ENCODE measurements at regions not wholly inside any gene's neighbourhood (a gene's known extent, or its start where the extent isn't known, plus 50 kb on each side); places are given as distances from the start of the nearest gene placed in this dataset.

GRCh38 chr10:131658476-131659110, 242.2 kb upstream of the PPP2R2D start:
- DNase-seq (no peak), ATAC-seq (replicated peaks) (no peak)
- no peaks in the 10 kb centered on the region for H3K4me1 Mint-ChIP-seq
- H3K27me3 Mint-ChIP-seq: peaks cover 12 to 22% of the 10 kb centered on the region in 2 donors
- peaks cover 9 to 10% of the 10 kb centered on the region in 2 donors for H3K9me3 Mint-ChIP-seq
- no peak overlapping the region for H3K27ac Mint-ChIP-seq
- no peak overlapping the region for H3K4me3 Mint-ChIP-seq
- no peaks in the 10 kb centered on the region for H3K36me3 Mint-ChIP-seq

GRCh38 chr10:131660427-131660826, 240.4 kb upstream of the PPP2R2D start:
- H3K27me3 Mint-ChIP-seq: peaks cover 7 to 17% of the 10 kb centered on the region in 2 donors

GRCh38 chr10:131662851-131663250, 238.0 kb upstream of the PPP2R2D start:
- peaks cover 7 to 17% of the 10 kb centered on the region in 2 donors for H3K27me3 Mint-ChIP-seq
- no peak overlapping the region for H3K4me3 Mint-ChIP-seq
- no peaks in the 10 kb centered on the region for H3K36me3 Mint-ChIP-seq
- DNase-seq (no peak), ATAC-seq (replicated peaks) (no peak)
- H3K4me1 Mint-ChIP-seq: no peaks in the 10 kb centered on the region
- no peak overlapping the region for H3K27ac Mint-ChIP-seq
- peaks cover 6 to 20% of the 10 kb centered on the region in 2 donors for H3K9me3 Mint-ChIP-seq

More at GRCh38 chr10:131660427-131660826, 240.4 kb upstream of the PPP2R2D start:
- no peak for DNase-seq
- no peak overlapping the region for H3K27ac Mint-ChIP-seq
- no peak overlapping the region for H3K4me3 Mint-ChIP-seq
- H3K36me3 Mint-ChIP-seq: no peaks in the 10 kb centered on the region
- H3K9me3 Mint-ChIP-seq: peaks cover 9 to 16% of the 10 kb centered on the region in 2 donors
- no peak for ATAC-seq (replicated peaks)
- H3K4me1 Mint-ChIP-seq: no peaks in the 10 kb centered on the region

GRCh38 chr10:131663351-131663750, 237.5 kb upstream of the PPP2R2D start:
- no peak overlapping the region for H3K4me3 Mint-ChIP-seq
- no peak overlapping the region for H3K27ac Mint-ChIP-seq
- DNase-seq: no peak
- H3K36me3 Mint-ChIP-seq: no peaks in the 10 kb centered on the region
- ATAC-seq (replicated peaks): no peak
- no peaks in the 10 kb centered on the region for H3K4me1 Mint-ChIP-seq
- peaks cover 5 to 15% of the 10 kb centered on the region in 2 donors for H3K27me3 Mint-ChIP-seq
- peaks cover 6 to 20% of the 10 kb centered on the region in 2 donors for H3K9me3 Mint-ChIP-seq

- no peak for DNase-seq
- peaks cover 6 to 15% of the 10 kb centered on the region in 2 donors for H3K9me3 Mint-ChIP-seq
- H3K36me3 Mint-ChIP-seq: no peaks in the 10 kb centered on the region
- H3K4me1 Mint-ChIP-seq: no peaks in the 10 kb centered on the region
- ATAC-seq (replicated peaks): no peak
- H3K4me3 Mint-ChIP-seq: no peak overlapping the region
- H3K27ac Mint-ChIP-seq: no peak overlapping the region
- H3K27me3 Mint-ChIP-seq: peaks cover 6 to 13% of the 10 kb centered on the region in 2 donors
These were observed 234.7 kb upstream of the PPP2R2D start for GRCh38 chr10:131666091-131666490.

- ATAC-seq (replicated peaks): no peak
- no peak overlapping the region for H3K27ac Mint-ChIP-seq
- no peaks in the 10 kb centered on the region for H3K4me1 Mint-ChIP-seq
- H3K36me3 Mint-ChIP-seq: no peaks in the 10 kb centered on the region
- no peak for DNase-seq
- no peak overlapping the region for H3K4me3 Mint-ChIP-seq
- peaks cover 6 to 13% of the 10 kb centered on the region in 2 donors for H3K27me3 Mint-ChIP-seq
- H3K9me3 Mint-ChIP-seq: peaks cover 11 to 20% of the 10 kb centered on the region in 2 donors
These were observed 233.8 kb upstream of the PPP2R2D start for GRCh38 chr10:131667047-131667446.

GRCh38 chr10:131667561-131667960, 233.2 kb upstream of the PPP2R2D start:
- H3K9me3 Mint-ChIP-seq: peaks cover 15 to 25% of the 10 kb centered on the region in 2 donors
- H3K4me1 Mint-ChIP-seq: no peaks in the 10 kb centered on the region
- no peak overlapping the region for H3K27ac Mint-ChIP-seq
- DNase-seq (no peak), ATAC-seq (replicated peaks) (no peak)
- no peaks in the 10 kb centered on the region for H3K36me3 Mint-ChIP-seq
- H3K4me3 Mint-ChIP-seq: no peak overlapping the region
- H3K27me3 Mint-ChIP-seq: peaks cover 6 to 12% of the 10 kb centered on the region in 2 donors

- H3K9me3 Mint-ChIP-seq: peaks cover 19 to 29% of the 10 kb centered on the region in 2 donors
- ATAC-seq (replicated peaks) (no peak), DNase-seq (no peak)
- no peak overlapping the region for H3K4me3 Mint-ChIP-seq
- peaks cover 0 to 3% of the 10 kb centered on the region in 2 donors for H3K27me3 Mint-ChIP-seq
- no peak overlapping the region for H3K27ac Mint-ChIP-seq
- no peaks in the 10 kb centered on the region for H3K4me1 Mint-ChIP-seq
- peaks cover 0 to 2% of the 10 kb centered on the region in 2 donors for H3K36me3 Mint-ChIP-seq
These were observed 231.9 kb upstream of the PPP2R2D start for GRCh38 chr10:131668903-131669302.

GRCh38 chr10:131669838-131670237, 231.0 kb upstream of the PPP2R2D start:
- no peak overlapping the region for H3K4me3 Mint-ChIP-seq
- DNase-seq (no peak), ATAC-seq (replicated peaks) (no peak)
- H3K27me3 Mint-ChIP-seq: peaks cover 0 to 3% of the 10 kb centered on the region in 2 donors
- H3K27ac Mint-ChIP-seq: no peak overlapping the region
- H3K9me3 Mint-ChIP-seq: peaks cover 19 to 24% of the 10 kb centered on the region in 2 donors
- H3K4me1 Mint-ChIP-seq: no peaks in the 10 kb centered on the region
- peaks cover 0 to 2% of the 10 kb centered on the region in 2 donors for H3K36me3 Mint-ChIP-seq

- Mint-ChIP-seq H3K27me3 (peaks cover 0 to 3% of the 10 kb centered on the region in 2 donors), H3K27ac (no peak overlapping the region), H3K9me3 (peaks cover 19 to 24% of the 10 kb centered on the region in 2 donors), H3K36me3 (peaks cover 0 to 2% of the 10 kb centered on the region in 2 donors), H3K4me3 (no peak overlapping the region), H3K4me1 (no peaks in the 10 kb centered on the region)
- ATAC-seq (replicated peaks): no peak
- DNase-seq: no peak
These were observed 230.5 kb upstream of the PPP2R2D start for GRCh38 chr10:131670341-131670740.

GRCh38 chr10:131673396-131673795, 227.4 kb upstream of the PPP2R2D start:
- peaks cover 19 to 20% of the 10 kb centered on the region in 2 donors for H3K9me3 Mint-ChIP-seq
- H3K4me1 Mint-ChIP-seq: peaks cover 0 to 5% of the 10 kb centered on the region in 2 donors
- no peak overlapping the region for H3K27ac Mint-ChIP-seq
- no peak for DNase-seq
- peaks cover 7 to 16% of the 10 kb centered on the region in 2 donors for H3K27me3 Mint-ChIP-seq
- no peak overlapping the region for H3K4me3 Mint-ChIP-seq
- ATAC-seq (replicated peaks): no peak
- peaks cover 0 to 2% of the 10 kb centered on the region in 2 donors for H3K36me3 Mint-ChIP-seq

GRCh38 chr10:131674130-131674529, 226.7 kb upstream of the PPP2R2D start:
- Mint-ChIP-seq H3K27me3 (peaks cover 7 to 21% of the 10 kb centered on the region in 2 donors), H3K4me1 (peaks cover 0 to 5% of the 10 kb centered on the region in 2 donors), H3K9me3 (peaks cover 20% of the 10 kb centered on the region in 2 donors), H3K4me3 (no peak overlapping the region), H3K36me3 (peaks cover 0 to 2% of the 10 kb centered on the region in 2 donors), H3K27ac (no peak overlapping the region)
- no peak for ATAC-seq (replicated peaks)
- no peak for DNase-seq

GRCh38 chr10:131675104-131675503, 225.7 kb upstream of the PPP2R2D start:
- peaks cover 16 to 18% of the 10 kb centered on the region in 2 donors for H3K9me3 Mint-ChIP-seq

GRCh38 chr10:131676046-131676799, 224.6 kb upstream of the PPP2R2D start:
- Mint-ChIP-seq H3K27me3 (peaks cover 4 to 31% of the 10 kb centered on the region in 2 donors), H3K9me3 (peaks cover 16% of the 10 kb centered on the region in 2 donors), H3K4me1 (peaks cover 0 to 5% of the 10 kb centered on the region in 2 donors), H3K27ac (peak overlapping the region; percentile 37), H3K4me3 (no peak overlapping the region), H3K36me3 (peaks cover 0 to 2% of the 10 kb centered on the region in 2 donors)
- no peak for DNase-seq
- no peak for ATAC-seq (replicated peaks)

More at GRCh38 chr10:131675104-131675503, 225.7 kb upstream of the PPP2R2D start:
- Mint-ChIP-seq H3K36me3 (peaks cover 0 to 2% of the 10 kb centered on the region in 2 donors), H3K27me3 (peaks cover 4 to 31% of the 10 kb centered on the region in 2 donors), H3K4me3 (no peak overlapping the region), H3K4me1 (peaks cover 0 to 5% of the 10 kb centered on the region in 2 donors), H3K27ac (no peak overlapping the region)
- ATAC-seq (replicated peaks) (no peak), DNase-seq (no peak)
